Adipocyte (in vitro differentiated cells): ENCODE measurements at regions not wholly inside any gene's neighbourhood (a gene's known extent, or its start where the extent isn't known, plus 50 kb on each side); places are given as distances from the start of the nearest gene placed in this dataset.

Experiments
- DNase-seq: peaks from one replicate; pipeline ENCODE4 v3.0.0-alpha.2; 2015; ENCODE audit warnings: low read depth
- H3K27me3 ChIP-seq: replicated peaks from 2 replicates; pipeline ENCODE4 v1.7.0; 2013; ENCODE audit warnings: mild to moderate bottlenecking, low read length, moderate library complexity; ENCODE audit not compliant: control insufficient read depth, insufficient read depth
- H3K36me3 ChIP-seq: 2 replicates; pipeline ENCODE4 v1.7.0; 2013; ENCODE audit warnings: low read length, mild to moderate bottlenecking, moderate library complexity; ENCODE audit not compliant: control insufficient read depth, insufficient read depth, severe bottlenecking
- H3K4me1 ChIP-seq: 2 replicates; pipeline ENCODE4 v1.7.0; 2013; ENCODE audit warnings: mild to moderate bottlenecking, low read length, moderate library complexity; ENCODE audit not compliant: control insufficient read depth, insufficient read depth
- H3K4me3 ChIP-seq: 2 replicates; pipeline ENCODE4 v1.7.0; 2013; ENCODE audit warnings: mild to moderate bottlenecking, low read length, moderate library complexity
- H3K9ac ChIP-seq: 2 replicates; pipeline ENCODE4 v1.7.0; 2013; ENCODE audit warnings: mild to moderate bottlenecking, low read length, moderate library complexity
- H3K9me3 ChIP-seq: 2 replicates; pipeline ENCODE4 v1.7.0; 2013; ENCODE audit warnings: mild to moderate bottlenecking, low read length, moderate library complexity; ENCODE audit not compliant: control insufficient read depth

DNA sequence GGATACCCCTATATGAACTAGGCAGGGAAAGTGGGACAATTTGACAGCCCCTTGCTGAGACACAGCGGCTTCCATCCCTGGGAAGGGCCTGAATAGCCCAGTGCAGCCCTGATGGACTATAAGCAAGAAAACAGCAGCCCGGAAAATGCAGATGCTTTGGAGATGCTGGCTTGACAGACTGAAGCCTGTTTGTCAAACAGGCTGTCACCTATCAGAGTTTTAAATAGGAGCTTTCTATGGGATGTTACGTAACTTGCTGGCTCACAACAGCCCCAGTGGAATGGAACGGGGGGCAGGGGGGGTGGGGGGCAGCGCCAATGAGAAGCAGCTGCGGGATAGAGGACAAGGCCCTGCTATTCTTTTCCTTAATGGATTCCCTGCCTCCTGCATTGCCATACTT, 91.9 kb upstream of the NTM start:
- H3K9ac ChIP-seq = no peak overlapping the region
- H3K27me3 ChIP-seq = peaks cover 9% of the 10 kb centered on the region
- H3K4me1 ChIP-seq = peaks cover 4% of the 10 kb centered on the region
- no peak for DNase-seq
- no peaks in the 10 kb centered on the region for H3K36me3 ChIP-seq
- no peak overlapping the region for H3K4me3 ChIP-seq
- H3K9me3 ChIP-seq = peaks cover 4% of the 10 kb centered on the region

DNA sequence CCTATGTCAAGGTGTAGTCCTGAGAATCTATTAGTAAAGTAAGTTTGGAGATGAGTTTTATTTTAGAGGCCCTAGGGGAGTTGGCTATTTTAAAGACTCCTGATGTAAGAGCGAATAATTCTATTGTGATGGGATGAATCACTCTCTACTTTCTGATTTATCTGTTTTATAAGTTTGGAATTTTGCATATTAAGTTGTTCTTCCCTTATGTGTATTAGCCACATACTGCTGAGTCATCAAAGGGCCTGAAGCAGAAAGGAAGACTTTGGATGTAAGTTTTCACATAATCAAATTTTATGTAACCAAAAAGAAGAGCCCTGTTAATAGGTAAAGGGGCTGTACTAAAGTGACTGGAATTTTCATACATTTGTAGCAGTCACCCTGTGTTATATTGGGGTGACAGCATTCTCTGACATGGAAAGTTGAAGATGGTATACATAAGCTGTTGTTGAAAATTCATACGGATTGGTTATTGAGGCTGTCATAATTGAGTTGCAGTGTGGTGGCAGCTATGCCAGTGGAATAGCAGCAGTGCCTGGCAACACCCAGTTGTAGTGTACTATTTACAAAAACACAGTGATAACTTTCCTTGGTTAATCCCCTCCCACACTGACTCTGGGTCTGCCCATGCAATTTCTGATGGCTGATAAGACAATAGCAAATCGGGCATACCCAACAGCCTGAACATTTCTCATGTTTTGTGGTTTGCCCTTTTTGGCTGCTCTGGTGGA, 90.6 kb upstream of the NTM start:
- Histone ChIP-seq H3K36me3 (no peaks in the 10 kb centered on the region), H3K27me3 (peaks cover 9% of the 10 kb centered on the region), H3K9me3 (peaks cover 4% of the 10 kb centered on the region), H3K9ac (no peak overlapping the region), H3K4me1 (no peaks in the 10 kb centered on the region), H3K4me3 (no peak overlapping the region)
- DNase-seq = no peak

DNA sequence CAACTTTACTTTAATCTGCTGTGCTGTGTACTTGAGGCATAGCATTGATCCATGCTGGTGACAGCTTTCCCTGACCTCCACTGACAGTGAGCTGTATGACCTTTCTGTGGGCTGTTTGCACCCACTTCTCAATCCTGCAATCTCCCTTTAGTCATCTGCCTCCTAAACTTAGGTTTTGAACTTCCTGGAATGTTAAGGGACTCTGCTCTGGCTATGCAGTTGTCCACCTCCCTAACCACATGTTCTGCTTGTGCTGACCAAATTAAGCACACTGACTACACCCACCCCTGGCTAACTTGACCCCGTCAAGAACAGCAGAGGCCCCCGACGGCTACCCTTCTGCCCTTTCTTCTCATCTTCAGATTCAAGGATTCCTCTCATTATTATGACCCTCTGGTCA, 89.1 kb upstream of the NTM start:
- H3K4me1 ChIP-seq = no peaks in the 10 kb centered on the region
- H3K27me3 ChIP-seq = no peaks in the 10 kb centered on the region
- H3K9me3 ChIP-seq = peaks cover 4% of the 10 kb centered on the region
- H3K4me3 ChIP-seq = no peak overlapping the region
- H3K9ac ChIP-seq = no peak overlapping the region
- H3K36me3 ChIP-seq = no peaks in the 10 kb centered on the region
- no peak for DNase-seq

DNA sequence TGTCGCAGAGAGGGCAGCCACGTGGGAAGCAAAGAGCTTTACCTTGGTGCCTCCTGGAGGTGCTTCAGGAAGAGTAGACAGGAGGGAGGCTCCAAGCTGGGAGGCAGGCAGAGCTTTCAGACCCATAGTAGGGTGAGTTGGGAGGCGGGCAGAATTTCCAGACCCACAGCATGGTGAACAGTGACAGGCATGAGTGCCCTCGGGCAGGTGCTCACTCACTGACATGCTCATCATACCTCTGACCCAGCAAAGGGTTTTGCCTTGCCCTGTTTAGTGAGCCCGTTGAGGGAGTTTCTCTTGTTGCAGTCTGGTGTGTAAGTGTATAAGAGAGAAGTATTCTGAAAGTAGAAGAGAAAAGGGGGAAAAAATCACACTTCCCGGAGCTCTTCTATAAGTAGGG, 86.4 kb upstream of the NTM start:
- no peak overlapping the region for H3K9ac ChIP-seq
- no peaks in the 10 kb centered on the region for H3K4me1 ChIP-seq
- no peaks in the 10 kb centered on the region for H3K27me3 ChIP-seq
- H3K9me3 ChIP-seq = peaks cover 4% of the 10 kb centered on the region
- no peak for DNase-seq
- H3K4me3 ChIP-seq = no peak overlapping the region
- no peaks in the 10 kb centered on the region for H3K36me3 ChIP-seq

DNA sequence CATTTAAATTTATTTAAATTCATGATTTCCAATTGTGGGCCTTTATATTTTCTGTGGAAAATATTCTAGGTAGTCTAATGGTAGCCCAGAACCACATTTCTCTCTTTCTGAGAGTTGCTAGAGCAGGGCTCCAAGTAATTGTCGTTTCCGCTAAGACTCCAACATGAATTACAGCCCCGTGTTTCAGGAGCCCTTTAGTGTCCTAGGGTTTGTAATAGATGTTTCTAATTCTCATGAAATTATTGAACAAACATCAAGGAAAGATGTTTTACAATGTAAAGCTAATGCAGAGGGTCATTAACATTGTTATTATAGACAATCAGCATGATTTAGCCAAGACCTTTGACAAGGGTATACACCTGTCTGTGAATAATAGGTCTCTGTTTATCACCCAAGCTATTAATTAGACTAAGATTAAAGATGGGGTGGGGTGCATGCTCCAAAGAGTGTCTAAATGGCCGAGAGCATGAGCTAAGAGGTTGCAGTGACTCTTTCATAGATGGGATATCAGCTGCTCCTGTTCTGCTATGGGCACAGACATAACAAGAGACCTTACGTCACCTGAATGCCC, 81.8 kb upstream of the NTM start:
- Histone ChIP-seq H3K4me1 (no peaks in the 10 kb centered on the region), H3K4me3 (no peak overlapping the region)
- DNase-seq = no peak

DNA sequence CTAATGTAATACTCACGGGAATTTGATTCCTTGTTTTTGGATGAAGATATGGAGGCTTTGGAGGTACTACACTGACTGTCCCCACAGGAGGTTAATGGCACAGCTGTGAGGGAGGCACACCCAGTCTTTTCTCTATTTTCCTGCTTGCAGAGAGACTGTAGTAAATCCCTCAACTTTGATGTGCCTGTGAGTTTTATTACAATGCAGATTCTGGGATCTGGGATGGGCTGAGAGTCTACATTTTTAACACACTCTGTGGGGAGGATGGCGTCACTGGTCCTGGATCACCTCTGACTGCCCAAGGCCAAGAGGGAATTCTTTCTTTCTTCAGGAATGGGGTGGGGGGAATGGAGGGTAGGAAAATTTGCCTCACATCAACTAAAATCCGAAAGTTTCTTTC, 80.2 kb upstream of the NTM start:
- H3K36me3 ChIP-seq = no peaks in the 10 kb centered on the region
- H3K27me3 ChIP-seq = peaks cover 20% of the 10 kb centered on the region
- no peak overlapping the region for H3K4me3 ChIP-seq
- peaks cover 5% of the 10 kb centered on the region for H3K9me3 ChIP-seq
- H3K9ac ChIP-seq = no peak overlapping the region
- DNase-seq = no peak
- no peaks in the 10 kb centered on the region for H3K4me1 ChIP-seq

More for the DNA sequence above, 81.8 kb upstream of the NTM start:
- Histone ChIP-seq H3K36me3 (no peaks in the 10 kb centered on the region), H3K9me3 (peaks cover 5% of the 10 kb centered on the region), H3K9ac (no peak overlapping the region), H3K27me3 (peaks cover 20% of the 10 kb centered on the region)

DNA sequence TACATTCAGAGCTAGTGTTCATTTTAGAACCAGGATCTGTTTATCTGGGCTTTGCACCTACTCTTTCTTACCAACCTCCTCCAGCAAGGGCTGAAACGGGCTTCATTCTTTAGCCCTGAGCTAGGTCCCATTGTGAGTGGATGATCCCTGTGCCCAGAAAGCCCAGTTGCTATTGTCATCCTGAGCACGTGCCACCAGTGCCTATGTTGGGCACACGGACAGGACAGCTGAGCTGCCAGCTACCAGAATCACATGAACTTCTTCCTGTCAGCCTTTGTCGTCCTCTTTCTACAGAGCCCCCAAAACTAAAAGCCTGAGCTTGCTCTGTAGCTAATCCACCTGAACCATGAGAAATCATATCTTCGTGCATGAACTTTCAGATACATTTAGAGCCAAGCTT, 74.4 kb upstream of the NTM start:
- H3K9ac ChIP-seq = no peak overlapping the region
- H3K4me1 ChIP-seq = no peaks in the 10 kb centered on the region
- H3K4me3 ChIP-seq = no peak overlapping the region
- no peak for DNase-seq
- H3K9me3 ChIP-seq = peaks cover 5% of the 10 kb centered on the region
- H3K27me3 ChIP-seq = peaks cover 25% of the 10 kb centered on the region
- no peaks in the 10 kb centered on the region for H3K36me3 ChIP-seq

DNA sequence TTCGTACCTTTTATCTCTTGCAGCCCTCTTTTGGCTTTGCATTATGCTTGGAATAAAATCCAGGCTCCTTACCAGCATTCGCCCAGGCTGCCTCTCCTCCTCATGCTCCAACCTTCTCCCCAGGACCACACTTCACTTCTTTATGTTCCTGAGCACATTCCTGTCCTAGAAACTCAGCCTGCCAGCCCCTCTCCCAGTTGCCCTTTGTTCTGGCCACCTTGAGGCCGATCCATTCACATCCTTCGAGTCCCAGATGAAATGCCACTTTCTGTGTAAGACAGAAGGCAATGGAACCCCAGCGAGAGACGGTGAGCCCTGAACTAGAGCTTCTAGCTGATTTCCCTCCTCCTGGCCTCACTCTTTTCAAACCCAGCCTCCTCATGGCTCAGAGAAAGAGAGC, 73.0 kb upstream of the NTM start:
- no peak for DNase-seq
- peaks cover 13% of the 10 kb centered on the region for H3K27me3 ChIP-seq
- no peaks in the 10 kb centered on the region for H3K36me3 ChIP-seq
- no peak overlapping the region for H3K9ac ChIP-seq
- no peak overlapping the region for H3K4me3 ChIP-seq
- no peaks in the 10 kb centered on the region for H3K4me1 ChIP-seq
- peaks cover 2% of the 10 kb centered on the region for H3K9me3 ChIP-seq

DNA sequence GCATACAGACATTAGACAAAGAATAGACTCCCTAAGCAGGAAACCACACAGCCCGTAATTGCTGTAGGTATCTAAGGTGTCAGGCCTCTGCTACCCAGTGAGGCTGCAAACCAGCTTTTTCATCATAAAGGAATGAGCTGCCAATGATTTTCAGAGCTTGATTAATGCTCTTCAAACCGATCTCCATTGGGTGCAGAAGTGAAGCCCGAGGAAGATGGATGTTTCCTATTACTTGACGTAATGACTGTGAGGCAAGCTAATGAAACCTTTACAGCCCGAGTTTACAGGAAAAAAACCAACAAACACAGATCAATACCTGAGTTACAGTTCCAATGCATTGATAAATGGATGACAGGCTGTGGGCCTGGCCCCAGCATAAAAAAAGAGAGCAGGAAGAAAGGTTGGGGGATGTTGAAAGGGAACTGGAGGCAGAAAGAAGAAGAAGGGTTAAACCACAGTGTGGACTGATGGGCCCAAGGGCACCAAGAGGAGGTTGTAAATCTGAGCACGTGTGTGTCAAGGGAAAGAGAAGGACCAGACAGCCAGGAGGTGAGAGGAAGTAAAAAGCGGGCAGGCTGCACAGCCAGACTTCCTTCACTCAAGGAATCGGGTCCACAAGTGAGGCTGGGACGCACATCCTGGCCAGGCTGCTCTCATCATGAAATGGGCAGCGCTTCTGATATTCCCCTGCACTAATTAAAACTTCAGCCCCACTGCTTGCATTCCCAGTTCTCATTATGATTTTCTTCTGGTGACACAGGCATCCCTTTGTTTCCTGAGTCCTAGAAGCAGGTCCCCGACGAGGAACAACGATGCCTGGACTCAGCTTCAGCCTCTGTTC, 70.6 kb upstream of the NTM start:
- DNase-seq = no peak
- no peak overlapping the region for H3K4me3 ChIP-seq
- no peak overlapping the region for H3K9ac ChIP-seq
- H3K36me3 ChIP-seq = no peaks in the 10 kb centered on the region
- peaks cover 12% of the 10 kb centered on the region for H3K27me3 ChIP-seq
- H3K9me3 ChIP-seq = no peaks in the 10 kb centered on the region
- no peaks in the 10 kb centered on the region for H3K4me1 ChIP-seq

DNA sequence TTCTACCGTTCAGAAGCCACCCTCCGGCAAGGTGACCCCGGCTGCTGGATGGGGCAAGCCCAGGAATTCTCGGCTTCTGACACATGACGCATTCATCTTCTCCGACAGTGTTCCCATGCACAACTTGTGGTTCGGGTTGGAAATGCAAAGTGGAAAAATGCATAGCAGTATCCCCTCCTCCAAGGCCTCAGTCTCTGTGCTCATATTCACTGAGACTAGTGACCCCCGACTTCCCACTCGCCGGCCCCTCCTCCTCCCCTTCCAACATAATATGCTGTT, 70.0 kb upstream of the NTM start:
- Histone ChIP-seq H3K4me3 (no peak overlapping the region), H3K9me3 (no peaks in the 10 kb centered on the region), H3K36me3 (no peaks in the 10 kb centered on the region), H3K4me1 (no peaks in the 10 kb centered on the region), H3K9ac (no peak overlapping the region), H3K27me3 (peaks cover 12% of the 10 kb centered on the region)
- peak; percentile 11 for DNase-seq

DNA sequence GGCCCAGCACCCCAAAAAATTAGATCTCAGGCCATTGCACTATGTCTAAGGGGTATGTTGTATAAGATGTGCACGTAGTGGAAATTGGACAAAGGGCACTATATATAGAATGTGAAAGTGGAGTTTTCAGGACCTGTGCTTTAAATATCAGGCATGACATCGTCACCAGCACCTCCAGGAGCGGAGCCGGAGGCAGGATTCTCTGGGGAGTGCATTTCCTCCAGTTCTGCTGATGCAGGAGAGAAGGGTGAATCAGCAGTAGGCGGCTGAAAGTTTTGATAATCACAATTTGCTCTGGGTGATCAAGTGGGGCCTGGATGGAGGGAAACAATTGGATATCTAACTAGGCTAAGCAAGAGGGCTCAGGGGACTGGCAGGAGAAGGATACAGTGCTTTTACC, 69.1 kb upstream of the NTM start:
- Histone ChIP-seq H3K9me3 (no peaks in the 10 kb centered on the region), H3K9ac (no peak overlapping the region), H3K4me1 (no peaks in the 10 kb centered on the region), H3K27me3 (peaks cover 8% of the 10 kb centered on the region), H3K4me3 (no peak overlapping the region), H3K36me3 (no peaks in the 10 kb centered on the region)
- DNase-seq = no peak
